Ishikawa (cell line): ENCODE measurements at regions not wholly inside any gene's neighbourhood (a gene's known extent, or its start where the extent isn't known, plus 50 kb on each side); places are given as distances from the start of the nearest gene placed in this dataset.

ENCODE experiments used
- CEBPB ChIP-seq: IDR thresholded peaks from 2 replicates; pipeline ENCODE4 v1.6.1; 2012
- EGR1 ChIP-seq: IDR thresholded peaks from 2 replicates; pipeline ENCODE4 v1.6.1; 2012
- EP300 ChIP-seq: IDR thresholded peaks from 2 replicates; pipeline ENCODE4 v1.6.1; 2012; ENCODE audit warnings: borderline replicate concordance
- MAX ChIP-seq: IDR thresholded peaks from 2 replicates; pipeline ENCODE4 v1.6.1; 2012
- NFIC ChIP-seq: IDR thresholded peaks from 2 replicates; pipeline ENCODE4 v1.6.1; 2012
- RAD21 ChIP-seq: IDR thresholded peaks from 2 replicates; pipeline ENCODE4 v1.6.1; 2012; ENCODE audit warnings: low read depth
- REST ChIP-seq: IDR thresholded peaks from 2 replicates; pipeline ENCODE4 v1.6.1; 2012; ENCODE audit warnings: low read depth, mild to moderate bottlenecking
- TCF12 ChIP-seq: IDR thresholded peaks from 2 replicates; pipeline ENCODE4 v1.6.1; 2012; ENCODE audit warnings: low read depth
- USF1 ChIP-seq: IDR thresholded peaks from 2 replicates; pipeline ENCODE4 v1.6.1; 2012
- ZBTB7A ChIP-seq: IDR thresholded peaks from 2 replicates; pipeline ENCODE4 v1.6.1; 2012; ENCODE audit warnings: low read depth

DNA sequence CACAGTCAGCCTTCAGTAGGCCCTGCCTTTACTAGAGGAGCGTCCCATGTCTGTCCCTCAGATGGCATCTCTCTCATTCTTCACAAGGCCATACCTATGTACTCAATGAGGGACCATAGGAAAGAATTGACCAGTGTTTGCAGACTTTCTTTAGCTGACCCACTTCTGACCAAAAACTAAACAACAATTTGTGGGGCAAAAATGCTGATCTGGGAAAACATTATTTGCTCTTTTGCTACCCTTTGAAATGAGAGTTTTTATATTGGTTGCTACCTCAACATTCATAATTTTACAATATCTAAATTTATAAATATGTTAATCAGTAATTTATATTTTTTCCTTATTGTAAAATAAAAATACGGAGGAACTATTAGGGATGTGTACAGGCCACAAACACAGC lies 539.4 kb upstream of the GJE1 start:
- TF ChIP-seq REST = no peak
- no peak for TF ChIP-seq EGR1
- TF ChIP-seq MAX = no peak
- TF ChIP-seq EP300 = no peak
- TF ChIP-seq USF1 = no peak
- no peak for TF ChIP-seq RAD21
- TF ChIP-seq TCF12 = no peak
- TF ChIP-seq CEBPB = no peak
- TF ChIP-seq NFIC = no peak
- no peak for TF ChIP-seq ZBTB7A
